Activated T-cell treated with anti-CD3 and anti-CD28 coated beads, Interleukin-2, amount 50 U/mL, for 72 hours (primary cell): ENCODE measurements at regions not wholly inside any gene's neighbourhood (a gene's known extent, or its start where the extent isn't known, plus 50 kb on each side); places are given as distances from the start of the nearest gene placed in this dataset.
A peak's percentile ranks its signal among the peaks of the same experiment; 100 is the strongest.
"Not testable (repeated sequence)": the region's sequence is repeated elsewhere in the genome, so short reads cannot be mapped to it uniquely, and the experiment has no call there.

Source experiments
- ATAC-seq, 2 donors: fragments of 150-1000 bp; cut with Tn5 transposase; replicated peaks in 1 of 2; 2 replicates each; pipeline ENCODE4 v1.10.0; 2021; ENCODE audit warnings: moderate library complexity in 2 of 2, mild to moderate bottlenecking in 1 of 2
- DNase-seq, 2 donors: peaks; one replicate each; pipeline ENCODE4 v3.0.0; 2021 to 2022; ENCODE audit warnings: mixed read lengths in 1 of 2
- H3K27ac Mint-ChIP-seq: one replicate; pipeline ENCODE4 v1.8.0; 2022; ENCODE audit warnings: mild to moderate bottlenecking, moderate library complexity, mixed read lengths
- H3K27me3 Mint-ChIP-seq: one replicate; pipeline ENCODE4 v1.8.0; 2022; ENCODE audit warnings: low read depth, mixed read lengths
- H3K36me3 Mint-ChIP-seq, 2 donors: one replicate each; pipeline ENCODE4 v1.8.0; 2022; ENCODE audit warnings: mixed read lengths in 2 of 2, mild to moderate bottlenecking in 1 of 2; ENCODE audit not compliant: insufficient read depth in 2 of 2
- H3K4me1 Mint-ChIP-seq: one replicate; pipeline ENCODE4 v1.8.0; 2022; ENCODE audit warnings: low read depth, mixed read lengths
- H3K4me3 Mint-ChIP-seq, 2 donors: one replicate each; pipeline ENCODE4 v1.8.0; 2022; ENCODE audit warnings: mild to moderate bottlenecking in 2 of 2, mixed read lengths in 2 of 2, moderate library complexity in 2 of 2
- H3K9me3 Mint-ChIP-seq, 2 donors: one replicate each; pipeline ENCODE4 v1.8.0; 2022; ENCODE audit warnings: mixed read lengths in 2 of 2

DNA sequence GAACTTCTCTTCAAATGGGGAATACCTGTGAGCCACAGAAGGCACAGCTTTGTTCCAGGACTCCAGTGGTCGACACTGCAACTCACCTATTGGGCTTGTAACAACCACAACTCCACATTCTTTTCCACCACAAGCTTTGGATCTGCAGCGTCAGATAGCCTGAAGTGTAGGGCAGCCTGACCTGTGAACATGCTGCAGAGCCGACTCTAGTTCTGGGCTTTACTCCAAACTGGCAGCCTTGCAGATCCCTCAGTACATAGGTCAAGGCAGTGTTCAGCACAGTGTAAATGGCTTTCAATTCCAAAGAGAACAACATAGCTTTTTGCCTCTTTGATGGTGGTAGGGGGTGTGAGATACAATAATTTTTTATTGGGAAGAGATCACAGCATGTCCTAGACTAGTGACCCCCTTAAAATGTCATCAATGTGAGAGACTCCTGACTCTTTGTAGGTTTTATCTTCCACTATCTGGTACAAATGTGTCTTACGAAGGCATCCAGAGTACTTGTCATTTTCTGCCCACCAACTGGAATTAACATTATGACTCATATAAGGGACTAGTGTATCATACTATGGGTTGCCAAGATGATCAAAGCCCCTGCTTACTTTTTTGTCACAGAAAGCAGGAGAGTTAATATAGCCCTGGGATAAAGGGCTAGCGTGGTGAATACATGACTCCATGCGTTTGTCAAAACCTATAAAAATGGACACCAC is 149.8 kb downstream of the COPS8 start:
- Mint-ChIP-seq H3K27ac (no peak overlapping the region), H3K36me3 (peaks cover 0 to 3% of the 10 kb centered on the region in 2 donors), H3K4me1 (no peaks in the 10 kb centered on the region), H3K4me3 (no peak overlapping the region), H3K27me3 (peaks cover 47% of the 10 kb centered on the region), H3K9me3 (peaks cover 0 to 4% of the 10 kb centered on the region in 2 donors)
- ATAC-seq (peak; percentile 58 to 69), DNase-seq (no peak)

GRCh38 chr2:237236188-237236587 is 150.5 kb downstream of the COPS8 start:
- no peaks in the 10 kb centered on the region for H3K4me1 Mint-ChIP-seq
- peak in 1 of 2 donors; percentile 55 for ATAC-seq
- no peak overlapping the region for H3K4me3 Mint-ChIP-seq
- H3K27ac Mint-ChIP-seq: no peak overlapping the region
- peaks cover 0 to 4% of the 10 kb centered on the region in 2 donors for H3K9me3 Mint-ChIP-seq
- H3K36me3 Mint-ChIP-seq: peaks cover 0 to 3% of the 10 kb centered on the region in 2 donors
- peaks cover 43% of the 10 kb centered on the region for H3K27me3 Mint-ChIP-seq
- no peak for DNase-seq

GRCh38 chr2:237238249-237238648 is 152.6 kb downstream of the COPS8 start:
- no peak overlapping the region for H3K27ac Mint-ChIP-seq
- H3K27me3 Mint-ChIP-seq: peaks cover 33% of the 10 kb centered on the region

GRCh38 chr2:237240252-237240651 is 154.6 kb downstream of the COPS8 start:
- ATAC-seq (no peak), DNase-seq (no peak)
- Mint-ChIP-seq H3K36me3 (peaks cover 0 to 3% of the 10 kb centered on the region in 2 donors), H3K4me3 (no peak overlapping the region), H3K27me3 (peaks cover 39% of the 10 kb centered on the region), H3K9me3 (peaks cover 9 to 10% of the 10 kb centered on the region in 2 donors), H3K27ac (no peak overlapping the region), H3K4me1 (no peaks in the 10 kb centered on the region)

More at GRCh38 chr2:237238249-237238648, 152.6 kb downstream of the COPS8 start:
- no peak for ATAC-seq
- no peak for DNase-seq
- Mint-ChIP-seq H3K9me3 (peaks cover 7 to 8% of the 10 kb centered on the region in 2 donors), H3K36me3 (peaks cover 0 to 2% of the 10 kb centered on the region in 2 donors), H3K4me3 (no peak overlapping the region), H3K4me1 (no peaks in the 10 kb centered on the region)

- H3K9me3 Mint-ChIP-seq, H3K27ac Mint-ChIP-seq, ATAC-seq, H3K4me1 Mint-ChIP-seq, H3K4me3 Mint-ChIP-seq, H3K36me3 Mint-ChIP-seq, DNase-seq: not testable (repeated sequence)
- peaks cover 39% of the 10 kb centered on the region for H3K27me3 Mint-ChIP-seq
Measured at GRCh38 chr2:237240868-237241267, 155.2 kb downstream of the COPS8 start.

DNA sequence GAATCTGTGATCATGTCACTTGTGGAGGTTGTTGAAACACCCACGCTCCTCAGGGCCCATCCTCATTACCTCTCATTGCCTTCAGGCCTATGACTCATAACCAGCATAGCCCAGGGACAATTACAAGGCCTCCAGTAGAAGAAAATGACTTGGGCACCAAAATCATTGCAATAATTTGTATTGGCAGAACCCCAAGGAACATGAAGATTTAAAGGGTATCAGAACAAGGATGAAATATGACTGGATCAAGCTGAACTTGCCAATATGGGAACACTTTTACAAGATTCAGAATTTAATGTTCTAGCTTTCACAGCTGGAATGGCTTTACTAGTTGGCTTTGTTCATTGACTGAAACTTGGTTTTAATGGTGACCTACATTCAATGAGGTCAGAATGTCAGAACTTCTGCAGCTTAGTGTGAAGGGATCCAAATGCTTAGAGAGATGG is 156.4 kb downstream of the COPS8 start:
- Mint-ChIP-seq H3K36me3 (peaks cover 0 to 1% of the 10 kb centered on the region in 2 donors), H3K27ac (no peak overlapping the region), H3K9me3 (peaks cover 9 to 10% of the 10 kb centered on the region in 2 donors), H3K4me1 (no peaks in the 10 kb centered on the region), H3K4me3 (no peak overlapping the region), H3K27me3 (peaks cover 32% of the 10 kb centered on the region)
- no peak for DNase-seq
- ATAC-seq: no peak

DNA sequence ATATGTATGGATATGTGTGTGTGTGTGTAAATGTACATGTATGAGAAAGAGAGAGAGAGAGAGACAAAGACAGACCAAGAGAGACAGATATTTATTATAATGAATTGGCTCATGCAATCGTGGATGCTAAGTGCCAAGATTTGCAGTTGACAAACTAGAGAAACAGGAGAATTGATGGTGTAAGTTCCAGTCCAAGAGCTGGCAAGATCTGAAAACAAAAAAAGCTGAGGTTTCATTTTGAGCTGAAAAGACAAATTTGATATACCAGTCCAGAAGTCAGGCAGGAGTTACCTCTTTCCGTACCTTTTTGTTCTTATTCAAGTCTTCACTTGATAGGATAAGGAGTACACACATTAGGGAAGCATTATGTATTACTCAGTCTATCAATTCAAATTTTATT is 157.8 kb downstream of the COPS8 start:
- DNase-seq: no peak
- Mint-ChIP-seq H3K9me3 (peaks cover 9 to 10% of the 10 kb centered on the region in 2 donors), H3K4me1 (no peaks in the 10 kb centered on the region), H3K4me3 (no peak overlapping the region), H3K27ac (no peak overlapping the region), H3K27me3 (peaks cover 28% of the 10 kb centered on the region), H3K36me3 (peaks cover 0 to 1% of the 10 kb centered on the region in 2 donors)
- no peak for ATAC-seq

DNA sequence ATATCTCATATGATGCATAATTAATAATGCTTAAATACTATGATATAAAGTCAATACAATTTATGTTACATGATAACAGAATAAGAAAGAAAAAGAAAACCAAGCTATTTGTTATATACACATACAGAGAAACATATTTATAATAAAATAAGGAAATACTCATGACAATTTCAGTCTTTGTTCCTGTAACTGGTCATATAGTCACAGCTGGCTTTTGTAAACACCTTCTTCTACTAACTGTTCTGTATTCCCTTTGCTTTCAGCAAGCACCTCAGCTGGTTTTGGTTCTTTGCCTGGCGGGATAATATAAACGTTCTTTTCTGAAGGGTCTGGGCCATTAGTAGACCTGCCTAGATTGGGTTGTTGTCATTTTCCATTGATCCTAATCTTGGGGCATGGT is 158.5 kb downstream of the COPS8 start:
- DNase-seq (no peak), ATAC-seq (no peak)
- H3K4me1 Mint-ChIP-seq: no peaks in the 10 kb centered on the region
- H3K27ac Mint-ChIP-seq: no peak overlapping the region
- peaks cover 25% of the 10 kb centered on the region for H3K27me3 Mint-ChIP-seq
- peaks cover 5 to 10% of the 10 kb centered on the region in 2 donors for H3K9me3 Mint-ChIP-seq
- H3K4me3 Mint-ChIP-seq: no peak overlapping the region
- peaks cover 1 to 2% of the 10 kb centered on the region in 2 donors for H3K36me3 Mint-ChIP-seq

DNA sequence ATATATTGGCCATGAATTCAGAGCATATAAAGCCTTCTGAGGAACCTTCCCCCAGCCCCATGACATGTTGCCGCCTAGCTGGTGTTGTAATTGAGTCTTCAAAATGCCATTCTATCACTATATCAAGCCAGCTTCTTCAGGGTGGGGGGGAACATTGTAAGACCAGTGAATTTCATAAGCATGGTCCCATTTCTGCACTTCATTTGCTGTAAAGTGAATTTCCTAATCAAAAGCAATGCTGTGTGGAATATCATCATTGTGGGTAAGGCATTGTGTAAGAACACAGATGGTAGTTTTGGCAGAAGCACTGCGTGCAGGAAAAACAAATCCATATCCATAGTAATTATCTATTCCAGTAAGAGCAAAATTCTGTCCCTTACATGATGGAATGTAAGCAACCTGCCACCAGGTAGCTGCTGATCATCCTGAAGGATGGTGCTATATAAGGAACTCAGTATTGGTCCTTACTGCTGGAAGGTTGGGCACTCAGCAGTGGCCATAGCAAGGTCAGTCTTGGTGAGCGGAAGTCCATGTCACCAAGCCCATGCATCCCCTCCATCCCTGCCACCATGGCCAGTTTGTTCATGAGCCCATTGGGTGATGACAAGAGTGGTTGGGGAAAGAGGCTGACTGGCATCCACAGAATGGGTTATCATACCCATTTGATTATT is 159.4 kb downstream of the COPS8 start:
- H3K27me3 Mint-ChIP-seq: peaks cover 34% of the 10 kb centered on the region
- no peak for DNase-seq
- peaks cover 1 to 2% of the 10 kb centered on the region in 2 donors for H3K36me3 Mint-ChIP-seq
- peaks cover 5 to 11% of the 10 kb centered on the region in 2 donors for H3K9me3 Mint-ChIP-seq
- H3K4me1 Mint-ChIP-seq: no peaks in the 10 kb centered on the region
- no peak overlapping the region for H3K27ac Mint-ChIP-seq
- H3K4me3 Mint-ChIP-seq: no peak overlapping the region
- no peak for ATAC-seq

GRCh38 chr2:237250599-237250998 is 163.4 kb downstream of the COL6A3 start:
- ATAC-seq: no peak
- Mint-ChIP-seq H3K9me3 (peaks cover 0 to 1% of the 10 kb centered on the region in 2 donors), H3K4me1 (no peaks in the 10 kb centered on the region), H3K27ac (no peak overlapping the region), H3K27me3 (peaks cover 19% of the 10 kb centered on the region), H3K36me3 (peaks cover 0 to 2% of the 10 kb centered on the region in 2 donors), H3K4me3 (no peak overlapping the region)
- no peak for DNase-seq

- Mint-ChIP-seq H3K4me1 (no peaks in the 10 kb centered on the region), H3K27me3 (peaks cover 24% of the 10 kb centered on the region), H3K27ac (no peak overlapping the region), H3K36me3 (peaks cover 0 to 2% of the 10 kb centered on the region in 2 donors), H3K9me3 (peaks cover 0 to 1% of the 10 kb centered on the region in 2 donors), H3K4me3 (no peak overlapping the region)
- no peak for ATAC-seq
- no peak for DNase-seq
Measured at GRCh38 chr2:237251986-237252385, 162.0 kb downstream of the COL6A3 start.

DNA sequence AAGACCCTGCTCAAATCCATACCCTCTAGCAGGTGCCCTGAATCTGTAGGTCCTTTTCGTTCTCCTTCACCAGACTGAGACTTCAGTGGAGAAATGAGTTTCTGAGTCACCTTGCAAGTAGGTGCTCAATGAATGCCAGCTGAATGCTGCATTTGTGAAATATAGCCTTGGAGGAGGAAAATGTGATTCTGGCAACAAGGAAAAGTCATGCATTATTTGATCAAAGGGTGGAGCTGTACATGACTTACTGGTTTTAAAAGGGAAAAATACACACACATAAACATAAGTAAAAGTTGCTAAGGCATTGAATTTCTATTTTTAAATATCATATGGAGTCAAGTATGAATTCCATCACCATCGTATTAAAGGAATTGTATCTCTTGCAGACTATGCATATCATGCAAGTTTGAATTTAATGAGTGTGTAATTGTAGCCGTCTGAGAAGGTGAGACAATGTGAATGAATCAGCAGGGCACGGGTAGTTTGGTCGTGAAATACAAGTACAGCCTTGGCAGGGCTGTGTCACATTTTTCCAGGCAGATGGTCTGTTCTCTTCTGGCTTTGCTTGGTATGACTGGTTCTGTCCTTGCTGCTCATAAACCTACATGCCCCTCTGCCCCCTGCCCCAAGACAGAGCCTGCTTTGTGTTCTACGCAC is 160.8 kb downstream of the COL6A3 start:
- peaks cover 0 to 1% of the 10 kb centered on the region in 2 donors for H3K9me3 Mint-ChIP-seq
- H3K27me3 Mint-ChIP-seq: peaks cover 24% of the 10 kb centered on the region
- H3K36me3 Mint-ChIP-seq: peaks cover 0 to 2% of the 10 kb centered on the region in 2 donors
- no peak overlapping the region for H3K27ac Mint-ChIP-seq
- ATAC-seq (no peak), DNase-seq (no peak)
- H3K4me1 Mint-ChIP-seq: no peaks in the 10 kb centered on the region
- no peak overlapping the region for H3K4me3 Mint-ChIP-seq

GRCh38 chr2:237254369-237254861 is 159.5 kb downstream of the COL6A3 start:
- ATAC-seq: no peak
- Mint-ChIP-seq H3K4me3 (no peak overlapping the region), H3K36me3 (no peaks in the 10 kb centered on the region), H3K27ac (no peak overlapping the region), H3K9me3 (no peaks in the 10 kb centered on the region), H3K27me3 (peaks cover 26% of the 10 kb centered on the region), H3K4me1 (no peaks in the 10 kb centered on the region)
- DNase-seq: no peak
